ENCODE measurements at regions not wholly inside any gene's neighbourhood (a gene's known extent, or its start where the extent isn't known, plus 50 kb on each side); places are given as distances from the start of the nearest gene placed in this dataset.

- DNase-seq (ENCODE audit: low spot score) = no peak
These were observed 283.8 kb downstream of the USP25 start for GRCh38 chr21:16013570-16013969.

- DNase-seq (ENCODE audit: low spot score) = no peak
These were observed 291.1 kb downstream of the USP25 start for GRCh38 chr21:16020878-16021277.

GRCh38 chr21:16022116-16022515, 292.3 kb downstream of the USP25 start:
- DNase-seq (ENCODE audit: low spot score) = no peak

GRCh38 chr21:16022921-16023320, 293.1 kb downstream of the USP25 start:
- no peak for DNase-seq (ENCODE audit: low spot score)

GRCh38 chr21:16028142-16028541, 298.4 kb downstream of the USP25 start:
- DNase-seq (ENCODE audit: low spot score) = no peak

- no peak for DNase-seq (ENCODE audit: low spot score)
These were observed 299.2 kb downstream of the USP25 start for GRCh38 chr21:16028941-16029464.

GRCh38 chr21:16033193-16033592, 303.4 kb downstream of the USP25 start:
- no peak for DNase-seq (ENCODE audit: low spot score)

- no peak for DNase-seq (ENCODE audit: low spot score)
These were observed 304.8 kb downstream of the USP25 start for GRCh38 chr21:16034446-16035190.

- no peak for DNase-seq (ENCODE audit: low spot score)
These were observed 307.7 kb downstream of the USP25 start for GRCh38 chr21:16037421-16037955.

- DNase-seq (ENCODE audit: low spot score) = no peak
These were observed 310.8 kb downstream of the USP25 start for GRCh38 chr21:16040601-16041000.

- DNase-seq (ENCODE audit: low spot score) = no peak
These were observed 314.9 kb downstream of the USP25 start for GRCh38 chr21:16044676-16045075.

- no peak for DNase-seq (ENCODE audit: low spot score)
These were observed 317.0 kb downstream of the USP25 start for GRCh38 chr21:16046656-16047330.

- DNase-seq (ENCODE audit: low spot score) = no peak
These were observed 318.1 kb downstream of the USP25 start for GRCh38 chr21:16047904-16048303.

GRCh38 chr21:16055014-16055413, 325.2 kb downstream of the USP25 start:
- DNase-seq (ENCODE audit: low spot score) = no peak

- no peak for DNase-seq (ENCODE audit: low spot score)
These were observed 329.1 kb downstream of the USP25 start for GRCh38 chr21:16058896-16059295.

GRCh38 chr21:16059981-16060380, 330.2 kb downstream of the USP25 start:
- no peak for DNase-seq (ENCODE audit: low spot score)

- DNase-seq (ENCODE audit: low spot score) = no peak
These were observed 331.4 kb downstream of the USP25 start for GRCh38 chr21:16061194-16061593.

GRCh38 chr21:16069178-16070112, 339.7 kb downstream of the USP25 start:
- DNase-seq (ENCODE audit: low spot score) = no peak

- DNase-seq (ENCODE audit: low spot score) = no peak
These were observed 340.4 kb downstream of the USP25 start for GRCh38 chr21:16070207-16070651.

GRCh38 chr21:16071092-16071491, 341.3 kb downstream of the USP25 start:
- DNase-seq (ENCODE audit: low spot score) = no peak

GRCh38 chr21:16071761-16072160, 342.0 kb downstream of the USP25 start:
- DNase-seq (ENCODE audit: low spot score) = no peak

GRCh38 chr21:16072221-16072620, 342.4 kb downstream of the USP25 start:
- no peak for DNase-seq (ENCODE audit: low spot score)
